ENCODE measurements at regions not wholly inside any gene's neighbourhood (a gene's known extent, or its start where the extent isn't known, plus 50 kb on each side); places are given as distances from the start of the nearest gene placed in this dataset.
A peak's percentile ranks its signal among the peaks of the same experiment; 100 is the strongest.

GRCh38 chr11:103585401-103585800, 451.0 kb upstream of the DDI1 start:
- Histone ChIP-seq H3K27me3 (ENCODE audit: control insufficient read depth, insufficient read depth, low read length) (no peaks in the 10 kb centered on the region), H3K36me3 (ENCODE audit: control insufficient read depth, insufficient read depth, low read length) (no peaks in the 10 kb centered on the region), H3K4me3 (ENCODE audit: low read depth, low read length) (no peak overlapping the region)
- DNase-seq (ENCODE audit: low read depth) (no peak), FAIRE-seq (no peak)
- no peak for TF ChIP-seq CTCF (IDR thresholded peaks at IDR 0.05; ENCODE audit: insufficient read depth, low read length, severe bottlenecking)

GRCh38 chr11:103585911-103586310, 450.5 kb upstream of the DDI1 start:
- FAIRE-seq, result peak; percentile 50
- no peak for DNase-seq (ENCODE audit: low read depth)

GRCh38 chr11:103586756-103587155, 449.7 kb upstream of the DDI1 start:
- Histone ChIP-seq H3K36me3 (ENCODE audit: control insufficient read depth, insufficient read depth, low read length) (no peaks in the 10 kb centered on the region), H3K4me3 (ENCODE audit: low read depth, low read length) (no peak overlapping the region), H3K27me3 (ENCODE audit: control insufficient read depth, insufficient read depth, low read length) (no peaks in the 10 kb centered on the region)
- DNase-seq (ENCODE audit: low read depth) (peak; percentile 82), FAIRE-seq (no peak)
- TF ChIP-seq CTCF (IDR thresholded peaks at IDR 0.05; ENCODE audit: insufficient read depth, low read length, severe bottlenecking), result no peak

More at GRCh38 chr11:103585911-103586310, 450.5 kb upstream of the DDI1 start:
- TF ChIP-seq CTCF (IDR thresholded peaks at IDR 0.05; ENCODE audit: insufficient read depth, low read length, severe bottlenecking), result no peak
- Histone ChIP-seq H3K36me3 (ENCODE audit: control insufficient read depth, insufficient read depth, low read length) (no peaks in the 10 kb centered on the region), H3K27me3 (ENCODE audit: control insufficient read depth, insufficient read depth, low read length) (no peaks in the 10 kb centered on the region), H3K4me3 (ENCODE audit: low read depth, low read length) (no peak overlapping the region)

GRCh38 chr11:103587901-103588788, 448.3 kb upstream of the DDI1 start:
- DNase-seq (ENCODE audit: low read depth) (peak; percentile 72), FAIRE-seq (peak; percentile 13)
- Histone ChIP-seq H3K27me3 (ENCODE audit: control insufficient read depth, insufficient read depth, low read length) (no peaks in the 10 kb centered on the region), H3K4me3 (ENCODE audit: low read depth, low read length) (no peak overlapping the region), H3K36me3 (ENCODE audit: control insufficient read depth, insufficient read depth, low read length) (no peaks in the 10 kb centered on the region)
- no peak for TF ChIP-seq CTCF (IDR thresholded peaks at IDR 0.05; ENCODE audit: insufficient read depth, low read length, severe bottlenecking)

GRCh38 chr11:103591554-103591953, 444.9 kb upstream of the DDI1 start:
- no peaks in the 10 kb centered on the region for H3K36me3 ChIP-seq (ENCODE audit: control insufficient read depth, insufficient read depth, low read length)
- no peak for FAIRE-seq
- peak; percentile 39 for DNase-seq (ENCODE audit: low read depth)
- TF ChIP-seq CTCF (IDR thresholded peaks at IDR 0.05; ENCODE audit: insufficient read depth, low read length, severe bottlenecking), result no peak
- H3K4me3 ChIP-seq (ENCODE audit: low read depth, low read length), result no peak overlapping the region
- H3K27me3 ChIP-seq (ENCODE audit: control insufficient read depth, insufficient read depth, low read length), result no peaks in the 10 kb centered on the region

All from bronchial epithelial cell (primary cell).